ENCODE measurements at regions not wholly inside any gene's neighbourhood (a gene's known extent, or its start where the extent isn't known, plus 50 kb on each side); places are given as distances from the start of the nearest gene placed in this dataset.

DNA sequence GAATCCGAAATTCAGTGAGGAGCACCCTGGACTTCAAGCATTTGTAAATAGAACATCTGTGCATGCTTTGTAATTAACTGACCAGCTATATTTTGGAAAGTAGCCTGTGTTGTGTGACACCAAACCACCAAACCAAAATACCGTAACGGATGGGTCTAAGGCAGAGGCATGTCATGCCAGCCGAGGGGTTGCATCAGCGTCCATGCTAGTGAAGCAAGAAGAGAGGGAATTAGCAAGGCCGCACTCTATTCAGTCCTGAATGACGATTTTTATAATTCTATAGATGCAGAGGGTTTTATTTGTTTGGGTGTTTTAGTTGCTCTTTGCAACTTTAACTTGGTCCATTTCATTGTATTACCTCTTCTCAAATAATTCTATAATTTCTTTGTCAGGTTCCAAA lies 116.8 kb upstream of the SMYD2 start:
- TF ChIP-seq, protein P1, sequence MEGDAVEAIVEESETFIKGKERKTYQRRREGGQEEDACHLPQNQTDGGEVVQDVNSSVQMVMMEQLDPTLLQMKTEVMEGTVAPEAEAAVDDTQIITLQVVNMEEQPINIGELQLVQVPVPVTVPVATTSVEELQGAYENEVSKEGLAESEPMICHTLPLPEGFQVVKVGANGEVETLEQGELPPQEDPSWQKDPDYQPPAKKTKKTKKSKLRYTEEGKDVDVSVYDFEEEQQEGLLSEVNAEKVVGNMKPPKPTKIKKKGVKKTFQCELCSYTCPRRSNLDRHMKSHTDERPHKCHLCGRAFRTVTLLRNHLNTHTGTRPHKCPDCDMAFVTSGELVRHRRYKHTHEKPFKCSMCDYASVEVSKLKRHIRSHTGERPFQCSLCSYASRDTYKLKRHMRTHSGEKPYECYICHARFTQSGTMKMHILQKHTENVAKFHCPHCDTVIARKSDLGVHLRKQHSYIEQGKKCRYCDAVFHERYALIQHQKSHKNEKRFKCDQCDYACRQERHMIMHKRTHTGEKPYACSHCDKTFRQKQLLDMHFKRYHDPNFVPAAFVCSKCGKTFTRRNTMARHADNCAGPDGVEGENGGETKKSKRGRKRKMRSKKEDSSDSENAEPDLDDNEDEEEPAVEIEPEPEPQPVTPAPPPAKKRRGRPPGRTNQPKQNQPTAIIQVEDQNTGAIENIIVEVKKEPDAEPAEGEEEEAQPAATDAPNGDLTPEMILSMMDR (IDR thresholded peaks at IDR 0.05): no peak
- no peak for TF ChIP-seq POLR2A (IDR thresholded peaks at IDR 0.05)

Measured in uterus (tissue), 2 donors.